Upper lobe of left lung (tissue), 6 donors: ENCODE measurements at regions not wholly inside any gene's neighbourhood (a gene's known extent, or its start where the extent isn't known, plus 50 kb on each side); places are given as distances from the start of the nearest gene placed in this dataset.

Experiments used
- ATAC-seq, 2 donors: fragments of 200-7000 bp; cut with Tn5 transposase; one replicate each; pipeline ENCODE4 v1.9.1; 2022; ENCODE audit warnings: mild to moderate bottlenecking in 2 of 2, moderate library complexity in 2 of 2; ENCODE audit not compliant: low FRiP score in 2 of 2
- DNase-seq, 2 donors: peaks; one replicate each; pipeline ENCODE4 v3.0.0-alpha.2; 2019 to 2020
- H3K27ac ChIP-seq, 4 donors: fragments of 200-600 bp; sonication (generic); one replicate each; pipeline ENCODE4 v1.5.1; 2016 to 2019
- H3K27me3 ChIP-seq, 4 donors: fragments of 200-600 bp; sonication (generic); one replicate each; pipeline ENCODE4 v1.5.1; 2017 to 2019
- H3K36me3 ChIP-seq, 4 donors: fragments of 200-600 bp; sonication (generic); one replicate each; pipeline ENCODE4 v1.5.1; 2016 to 2019
- H3K4me1 ChIP-seq, 4 donors: fragments of 200-600 bp; sonication (generic); one replicate each; pipeline ENCODE4 v1.5.1; 2018 to 2019
- H3K4me3 ChIP-seq, 4 donors: fragments of 200-600 bp; sonication (generic); one replicate each; pipeline ENCODE4 v1.5.1; 2017 to 2019; ENCODE audit warnings: mild to moderate bottlenecking in 2 of 4, moderate library complexity in 1 of 4
- H3K9me3 ChIP-seq, 4 donors: fragments of 200-600 bp; sonication (generic); one replicate each; pipeline ENCODE4 v1.5.1; 2018 to 2019
- EP300 ChIP-seq, 4 donors: sonication (generic); formaldehyde crosslinking; IDR thresholded peaks; one replicate each; pipeline ENCODE4 v1.5.1; 2017; ENCODE audit warnings: antibody characterized with exemption in 4 of 4, control low read depth in 2 of 4
- POLR2A ChIP-seq, 4 donors: fragments of 450-650 bp; IDR thresholded peaks; one replicate each; pipeline ENCODE4 v1.5.1; 2016 to 2017; ENCODE audit warnings: antibody characterized with exemption in 4 of 4, mild to moderate bottlenecking in 2 of 4
- POLR2AphosphoS5 ChIP-seq, 2 donors: sonication (generic); formaldehyde crosslinking; IDR thresholded peaks; one replicate each; pipeline ENCODE4 v1.5.1; 2017; ENCODE audit warnings: antibody characterized with exemption in 2 of 2
- WGBS, 2 donors: methylation state at CpG; one replicate each; pipeline ENCODE4 v1.1.5; 2017 to 2018; 5-methylcytosine and 5-hydroxymethylcytosine counted together
- TF ChIP-seq, protein P1 (sequence below), 6 experiments: fragments of 450-650 bp in 4 of 6; fragments of 200-600 bp in 2 of 6; sonication (generic) in 2 of 6; IDR thresholded peaks; one replicate each; pipeline ENCODE4 v1.5.1; 2016 to 2019; ENCODE audit warnings: antibody characterized with exemption in 6 of 6
- donor health status: DM: no; HTN: no; CAD: no; lungs with moderate emphysema.
- donor health status: DM: no; HTN: yes; CAD: no; lungs with severe emphysema.

DNA sequence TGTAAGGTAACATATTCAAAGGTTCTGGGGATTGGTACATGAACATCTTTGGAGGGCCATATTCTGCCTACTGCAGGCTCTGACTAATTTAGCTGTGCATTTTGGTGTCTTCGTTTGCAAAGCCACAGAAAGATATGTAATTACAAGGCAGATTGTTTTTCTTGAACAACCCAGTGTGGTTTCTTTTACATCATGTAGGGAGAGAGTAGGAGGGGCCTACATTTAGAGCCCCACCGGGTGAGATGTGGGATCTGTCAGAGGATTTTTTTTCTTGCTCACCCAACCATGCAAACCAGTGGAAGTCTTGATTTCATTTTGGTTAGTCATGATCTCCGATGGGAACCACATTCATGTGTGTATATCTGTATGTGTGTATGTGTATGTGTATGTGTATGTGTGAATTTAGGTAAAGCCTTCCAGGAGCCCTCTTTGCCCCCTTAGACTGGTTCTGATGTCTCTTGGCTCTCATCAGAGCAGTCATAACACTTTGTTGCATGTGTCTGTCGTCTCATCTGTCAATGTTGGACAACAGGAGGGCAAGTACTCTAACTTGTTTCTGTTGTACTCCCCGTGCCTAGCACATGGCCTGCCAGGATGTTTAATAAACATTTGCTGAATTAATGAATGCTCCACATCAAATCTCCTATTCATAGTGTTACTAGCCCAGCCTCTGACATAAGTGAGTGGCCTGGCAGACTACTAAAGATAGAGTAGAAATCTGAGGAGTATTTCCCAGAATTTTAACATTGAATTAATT is 239.9 kb downstream of the MTX2 start:
- 68 to 72% methylated on average over 5 of the region's 5 CpGs for WGBS, 2 donors
- no peak for DNase-seq
- Histone ChIP-seq H3K27ac (no peak overlapping the region), H3K4me3 (no peak overlapping the region), H3K27me3 (no peaks in the 10 kb centered on the region), H3K36me3 (no peaks in the 10 kb centered on the region), H3K9me3 (no peaks in the 10 kb centered on the region), H3K4me1 (no peaks in the 10 kb centered on the region)
- ATAC-seq, result no peak
- TF ChIP-seq, protein P1, sequence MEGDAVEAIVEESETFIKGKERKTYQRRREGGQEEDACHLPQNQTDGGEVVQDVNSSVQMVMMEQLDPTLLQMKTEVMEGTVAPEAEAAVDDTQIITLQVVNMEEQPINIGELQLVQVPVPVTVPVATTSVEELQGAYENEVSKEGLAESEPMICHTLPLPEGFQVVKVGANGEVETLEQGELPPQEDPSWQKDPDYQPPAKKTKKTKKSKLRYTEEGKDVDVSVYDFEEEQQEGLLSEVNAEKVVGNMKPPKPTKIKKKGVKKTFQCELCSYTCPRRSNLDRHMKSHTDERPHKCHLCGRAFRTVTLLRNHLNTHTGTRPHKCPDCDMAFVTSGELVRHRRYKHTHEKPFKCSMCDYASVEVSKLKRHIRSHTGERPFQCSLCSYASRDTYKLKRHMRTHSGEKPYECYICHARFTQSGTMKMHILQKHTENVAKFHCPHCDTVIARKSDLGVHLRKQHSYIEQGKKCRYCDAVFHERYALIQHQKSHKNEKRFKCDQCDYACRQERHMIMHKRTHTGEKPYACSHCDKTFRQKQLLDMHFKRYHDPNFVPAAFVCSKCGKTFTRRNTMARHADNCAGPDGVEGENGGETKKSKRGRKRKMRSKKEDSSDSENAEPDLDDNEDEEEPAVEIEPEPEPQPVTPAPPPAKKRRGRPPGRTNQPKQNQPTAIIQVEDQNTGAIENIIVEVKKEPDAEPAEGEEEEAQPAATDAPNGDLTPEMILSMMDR (IDR thresholded peaks at IDR 0.05), result no peak
- no peak for TF ChIP-seq POLR2AphosphoS5 (IDR thresholded peaks at IDR 0.05)
- no peak for TF ChIP-seq POLR2A (IDR thresholded peaks at IDR 0.05)
- TF ChIP-seq EP300 (IDR thresholded peaks at IDR 0.05), result no peak

- DNase-seq (no peak), ATAC-seq (no peak)
- H3K36me3 ChIP-seq, result no peaks in the 10 kb centered on the region
- no peaks in the 10 kb centered on the region for H3K4me1 ChIP-seq
- H3K27ac ChIP-seq, result no peak overlapping the region
- no peaks in the 10 kb centered on the region for H3K9me3 ChIP-seq
- TF ChIP-seq, protein P1 (IDR thresholded peaks at IDR 0.05), result no peak
- no peak for TF ChIP-seq EP300 (IDR thresholded peaks at IDR 0.05)
- no peaks in the 10 kb centered on the region for H3K27me3 ChIP-seq
- H3K4me3 ChIP-seq, result no peak overlapping the region
- 62 to 76% methylated on average over 5 of the region's 5 CpGs for WGBS, 2 donors
Measured at GRCh38 chr2:176514276-176514675, 245.0 kb downstream of the MTX2 start.

- Histone ChIP-seq H3K9me3 (no peaks in the 10 kb centered on the region), H3K27me3 (no peaks in the 10 kb centered on the region), H3K27ac (no peak overlapping the region), H3K4me3 (no peak overlapping the region), H3K36me3 (no peaks in the 10 kb centered on the region), H3K4me1 (no peaks in the 10 kb centered on the region)
- ATAC-seq (no peak), DNase-seq (no peak)
- 94 to 95% methylated on average over 6 of the region's 6 CpGs for WGBS, 2 donors
- TF ChIP-seq EP300 (IDR thresholded peaks at IDR 0.05), result no peak
- no peak for TF ChIP-seq POLR2AphosphoS5 (IDR thresholded peaks at IDR 0.05)
- TF ChIP-seq, protein P1 (IDR thresholded peaks at IDR 0.05), result no peak
- TF ChIP-seq POLR2A (IDR thresholded peaks at IDR 0.05), result no peak
Measured at GRCh38 chr2:176514805-176515500, 245.7 kb downstream of the MTX2 start.

- Histone ChIP-seq H3K36me3 (no peaks in the 10 kb centered on the region), H3K4me1 (no peaks in the 10 kb centered on the region), H3K27ac (no peak overlapping the region), H3K27me3 (no peaks in the 10 kb centered on the region), H3K9me3 (no peaks in the 10 kb centered on the region), H3K4me3 (no peak overlapping the region)
- no peak for TF ChIP-seq POLR2AphosphoS5 (IDR thresholded peaks at IDR 0.05)
- no peak for TF ChIP-seq EP300 (IDR thresholded peaks at IDR 0.05)
- TF ChIP-seq POLR2A (IDR thresholded peaks at IDR 0.05), result no peak
- TF ChIP-seq, protein P1 (IDR thresholded peaks at IDR 0.05), result no peak
- ATAC-seq, result no peak
- WGBS, 2 donors, result 35 to 43% methylated on average over 1 of the region's 1 CpG
- DNase-seq, result no peak
Measured at GRCh38 chr2:176516051-176516602, 246.9 kb downstream of the MTX2 start.
